HCT116 (cell line): ENCODE measurements at regions not wholly inside any gene's neighbourhood (a gene's known extent, or its start where the extent isn't known, plus 50 kb on each side); places are given as distances from the start of the nearest gene placed in this dataset.

Source experiments
- CBX3 ChIP-seq: IDR thresholded peaks from 2 replicates; pipeline ENCODE4 v1.6.1; 2012; ENCODE audit warnings: low read depth
- CEBPB ChIP-seq: IDR thresholded peaks from 2 replicates; pipeline ENCODE4 v1.6.1; 2012; ENCODE audit warnings: low read depth
- CTCF ChIP-seq, 3 experiments: fragments of 200-600 bp in 1 of 3; sonication (generic) in 1 of 3; IDR thresholded peaks in 2 of 3; conservative IDR thresholded peaks in 1 of 3; 2 replicates each; pipeline ENCODE4 v1.5.1; 2012 to 2017; ENCODE audit warnings: low read depth in 2 of 3, low read length in 2 of 3, antibody characterized with exemption in 1 of 3, borderline replicate concordance in 1 of 3, control low read depth in 1 of 3, mild to moderate bottlenecking in 1 of 3, mixed read lengths in 1 of 3, mixed run types in 1 of 3, moderate library complexity in 1 of 3; ENCODE audit not compliant: insufficient read depth in 1 of 3
- EZH2phosphoT487 ChIP-seq: fragments of 200-600 bp; IDR thresholded peaks from 2 replicates; pipeline ENCODE4 v1.6.1; 2018; ENCODE audit warnings: antibody characterized with exemption, borderline replicate concordance
- JUND ChIP-seq: IDR thresholded peaks from 2 replicates; pipeline ENCODE4 v1.6.1; 2012
- POLR2A ChIP-seq: IDR thresholded peaks from 2 replicates; pipeline ENCODE4 v1.7.0; 2011; ENCODE audit warnings: borderline replicate concordance; ENCODE audit not compliant: insufficient read depth, insufficient read length; ENCODE audit errors: extremely low read depth
- SIN3A ChIP-seq: IDR thresholded peaks from 2 replicates; pipeline ENCODE4 v1.6.1; 2012; ENCODE audit warnings: low read depth
- TF ChIP-seq, protein P1 (sequence below): IDR thresholded peaks from 2 replicates; pipeline ENCODE4 v1.6.1; 2012; ENCODE audit warnings: low read depth
- TF ChIP-seq, protein P2 (sequence below): IDR thresholded peaks from 2 replicates; pipeline ENCODE4 v1.6.1; 2012

GRCh38 chr2:100766256-100766655, 53.7 kb upstream of the NPAS2 start:
- TF ChIP-seq POLR2A: no peak
- no peak for TF ChIP-seq CTCF (IDR thresholded peaks at IDR 0.05 in 2 of 3, conservative IDR thresholded peaks at IDR 0.05 in 1 of 3; ENCODE audit: borderline replicate concordance in 1 of 3, insufficient read depth in 1 of 3, low read depth in 2 of 3, low read length in 2 of 3)
- TF ChIP-seq EZH2phosphoT487: no peak
- no peak for TF ChIP-seq JUND
- TF ChIP-seq, protein P1, sequence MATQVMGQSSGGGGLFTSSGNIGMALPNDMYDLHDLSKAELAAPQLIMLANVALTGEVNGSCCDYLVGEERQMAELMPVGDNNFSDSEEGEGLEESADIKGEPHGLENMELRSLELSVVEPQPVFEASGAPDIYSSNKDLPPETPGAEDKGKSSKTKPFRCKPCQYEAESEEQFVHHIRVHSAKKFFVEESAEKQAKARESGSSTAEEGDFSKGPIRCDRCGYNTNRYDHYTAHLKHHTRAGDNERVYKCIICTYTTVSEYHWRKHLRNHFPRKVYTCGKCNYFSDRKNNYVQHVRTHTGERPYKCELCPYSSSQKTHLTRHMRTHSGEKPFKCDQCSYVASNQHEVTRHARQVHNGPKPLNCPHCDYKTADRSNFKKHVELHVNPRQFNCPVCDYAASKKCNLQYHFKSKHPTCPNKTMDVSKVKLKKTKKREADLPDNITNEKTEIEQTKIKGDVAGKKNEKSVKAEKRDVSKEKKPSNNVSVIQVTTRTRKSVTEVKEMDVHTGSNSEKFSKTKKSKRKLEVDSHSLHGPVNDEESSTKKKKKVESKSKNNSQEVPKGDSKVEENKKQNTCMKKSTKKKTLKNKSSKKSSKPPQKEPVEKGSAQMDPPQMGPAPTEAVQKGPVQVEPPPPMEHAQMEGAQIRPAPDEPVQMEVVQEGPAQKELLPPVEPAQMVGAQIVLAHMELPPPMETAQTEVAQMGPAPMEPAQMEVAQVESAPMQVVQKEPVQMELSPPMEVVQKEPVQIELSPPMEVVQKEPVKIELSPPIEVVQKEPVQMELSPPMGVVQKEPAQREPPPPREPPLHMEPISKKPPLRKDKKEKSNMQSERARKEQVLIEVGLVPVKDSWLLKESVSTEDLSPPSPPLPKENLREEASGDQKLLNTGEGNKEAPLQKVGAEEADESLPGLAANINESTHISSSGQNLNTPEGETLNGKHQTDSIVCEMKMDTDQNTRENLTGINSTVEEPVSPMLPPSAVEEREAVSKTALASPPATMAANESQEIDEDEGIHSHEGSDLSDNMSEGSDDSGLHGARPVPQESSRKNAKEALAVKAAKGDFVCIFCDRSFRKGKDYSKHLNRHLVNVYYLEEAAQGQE: no peak
- TF ChIP-seq CEBPB: no peak
- no peak for TF ChIP-seq SIN3A
- no peak for TF ChIP-seq CBX3
- TF ChIP-seq, protein P2, sequence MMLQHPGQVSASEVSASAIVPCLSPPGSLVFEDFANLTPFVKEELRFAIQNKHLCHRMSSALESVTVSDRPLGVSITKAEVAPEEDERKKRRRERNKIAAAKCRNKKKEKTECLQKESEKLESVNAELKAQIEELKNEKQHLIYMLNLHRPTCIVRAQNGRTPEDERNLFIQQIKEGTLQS: no peak
